Neuronal stem cell (in vitro differentiated cells): ENCODE measurements at regions not wholly inside any gene's neighbourhood (a gene's known extent, or its start where the extent isn't known, plus 50 kb on each side); places are given as distances from the start of the nearest gene placed in this dataset.

Source experiments
- DNase-seq: peaks from one replicate; pipeline ENCODE4 v3.0.0-alpha.2; 2013; ENCODE audit warnings: low spot score
- H2AFZ ChIP-seq: one replicate; pipeline ENCODE4 v1.6.1; 2013; ENCODE audit warnings: mild to moderate bottlenecking, low read length, inconsistent platforms
- H2AK5ac ChIP-seq: 2 replicates; pipeline ENCODE4 v1.6.1; 2013; ENCODE audit warnings: low read depth, mild to moderate bottlenecking, inconsistent platforms, low read length, moderate library complexity, mixed read lengths
- H2BK120ac ChIP-seq: 2 replicates; pipeline ENCODE4 v1.6.1; 2013; ENCODE audit warnings: low read depth, mild to moderate bottlenecking, inconsistent platforms, low read length, moderate library complexity, mixed read lengths
- H2BK12ac ChIP-seq: one replicate; pipeline ENCODE4 v1.6.1; 2013; ENCODE audit warnings: low read length, inconsistent platforms
- H2BK15ac ChIP-seq: 2 replicates; pipeline ENCODE4 v1.6.1; 2013; ENCODE audit warnings: mild to moderate bottlenecking, low read length, inconsistent platforms, mixed read lengths
- H2BK5ac ChIP-seq: one replicate; pipeline ENCODE4 v1.6.1; 2013; ENCODE audit warnings: inconsistent platforms, mild to moderate bottlenecking, low read length, moderate library complexity
- H3K14ac ChIP-seq: one replicate; pipeline ENCODE4 v1.6.1; 2013; ENCODE audit warnings: low read length, inconsistent platforms
- H3K18ac ChIP-seq: 2 replicates; pipeline ENCODE4 v1.6.1; 2013; ENCODE audit warnings: low read length, inconsistent platforms
- H3K23ac ChIP-seq: 2 replicates; pipeline ENCODE4 v1.6.1; 2013; ENCODE audit warnings: low read depth, mild to moderate bottlenecking, mixed read lengths, low read length, inconsistent platforms; ENCODE audit not compliant: poor library complexity
- H3K27ac ChIP-seq: replicated peaks from 3 replicates; pipeline ENCODE4 v1.5.1; 2013; ENCODE audit warnings: low read length, inconsistent platforms
- H3K27me3 ChIP-seq, 3 experiments: 2 replicates each; pipeline ENCODE4 v1.6.1; 2013; ENCODE audit warnings: low read length in 3 of 3, mild to moderate bottlenecking in 2 of 3, inconsistent platforms in 1 of 3, low read depth in 1 of 3, mixed read lengths in 1 of 3, moderate library complexity in 1 of 3; ENCODE audit not compliant: control insufficient read depth in 3 of 3, insufficient read depth in 3 of 3
- H3K36me3 ChIP-seq, 2 donors: replicated peaks in 1 of 2; 2 replicates each; pipeline ENCODE4 v1.6.1; 2013; ENCODE audit warnings: low read length in 2 of 2; ENCODE audit not compliant: control insufficient read depth in 2 of 2, insufficient read depth in 2 of 2
- H3K4ac ChIP-seq: 2 replicates; pipeline ENCODE4 v1.6.1; 2013; ENCODE audit warnings: inconsistent platforms, mild to moderate bottlenecking, low read length, moderate library complexity
- H3K4me1 ChIP-seq, 2 donors: 1 replicate in 1 of 2; 2 replicates in 1 of 2; pipeline ENCODE4 v1.6.1; 2013; ENCODE audit warnings: low read length in 2 of 2, low read depth in 1 of 2; ENCODE audit not compliant: control insufficient read depth in 2 of 2, insufficient read depth in 1 of 2
- H3K4me2 ChIP-seq: one replicate; pipeline ENCODE4 v1.6.1; 2013; ENCODE audit warnings: mild to moderate bottlenecking, low read length, inconsistent platforms; ENCODE audit not compliant: insufficient read depth, poor library complexity, severe bottlenecking
- H3K4me3 ChIP-seq, 2 donors: 2 replicates each; pipeline ENCODE4 v1.5.1; 2013; ENCODE audit warnings: low read length in 2 of 2, mild to moderate bottlenecking in 2 of 2, inconsistent platforms in 1 of 2, moderate library complexity in 1 of 2
- H3K79me1 ChIP-seq: one replicate; pipeline ENCODE4 v1.6.1; 2013; ENCODE audit warnings: low read depth, mild to moderate bottlenecking, inconsistent platforms, low read length, moderate library complexity
- H3K9ac ChIP-seq: one replicate; pipeline ENCODE4 v1.6.1; 2013; ENCODE audit warnings: mild to moderate bottlenecking, low read depth, low read length, inconsistent platforms; ENCODE audit not compliant: poor library complexity
- H3K9me3 ChIP-seq, 2 donors: replicated peaks in 1 of 2; 2 replicates each; pipeline versions ENCODE3 to v1.6.1; 2013; ENCODE audit warnings: low read length in 2 of 2, mild to moderate bottlenecking in 2 of 2, inconsistent platforms in 1 of 2, low read depth in 1 of 2, mixed read lengths in 1 of 2, moderate library complexity in 1 of 2; ENCODE audit not compliant: control insufficient read depth in 2 of 2, insufficient read depth in 1 of 2
- H4K8ac ChIP-seq: one replicate; pipeline ENCODE4 v1.6.1; 2013; ENCODE audit warnings: low read depth, mild to moderate bottlenecking, inconsistent platforms, low read length, moderate library complexity
- H4K91ac ChIP-seq: one replicate; pipeline ENCODE4 v1.6.1; 2013; ENCODE audit warnings: low read length, low read depth, mild to moderate bottlenecking, inconsistent platforms; ENCODE audit not compliant: poor library complexity
- WGBS, 2 donors: extraction: QIAGEN DNeasy Blood & Tissue Kit; methylation state at CpG; one replicate each; pipeline ENCODE4 v1.1.7; 2013; ENCODE audit warnings: missing lambda C conversion rate in 2 of 2, mixed read lengths in 1 of 2; ENCODE audit not compliant: insufficient read length in 2 of 2, insufficient replicate concordance in 1 of 2; ENCODE audit errors: extremely low coverage in 2 of 2; 5-methylcytosine and 5-hydroxymethylcytosine counted together

DNA sequence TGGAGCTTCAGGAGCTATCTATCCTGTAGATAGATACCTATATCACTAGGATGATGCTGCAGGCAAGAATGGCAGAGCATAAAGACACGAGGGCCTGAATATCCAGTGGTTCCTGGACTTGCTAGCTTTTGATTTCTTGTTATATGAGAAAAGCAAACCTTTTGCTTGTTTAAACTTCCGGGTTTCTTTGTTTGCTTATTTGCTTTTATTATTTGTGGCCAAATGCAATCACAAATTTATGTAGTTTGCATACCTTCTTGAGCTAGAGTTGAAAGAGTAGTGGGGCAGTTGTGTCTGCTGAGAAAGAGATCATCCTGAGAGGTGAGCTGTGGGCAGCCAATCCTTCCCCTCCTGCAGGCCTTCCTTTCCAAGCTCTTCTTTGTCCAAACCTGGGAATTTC lies 245.7 kb downstream of the AR start:
- H3K36me3 ChIP-seq = no peaks in the 10 kb centered on the region
- no peak overlapping the region for H3K27ac ChIP-seq
- H3K4ac ChIP-seq = no peak overlapping the region

More for the DNA sequence above, 245.7 kb downstream of the AR start:
- Histone ChIP-seq H3K14ac (no peak overlapping the region), H2BK12ac (no peak overlapping the region), H3K27me3 (no peaks in the 10 kb centered on the region), H3K23ac (no peak overlapping the region), H2BK120ac (no peak overlapping the region), H4K91ac (no peak overlapping the region), H2BK5ac (no peak overlapping the region), H4K8ac (no peak overlapping the region), H2AFZ (no peak overlapping the region), H2BK15ac (no peak overlapping the region), H3K18ac (no peak overlapping the region), H3K79me1 (no peaks in the 10 kb centered on the region), H3K4me3 (no peak overlapping the region), H2AK5ac (no peak overlapping the region), H3K9ac (no peak overlapping the region), H3K4me2 (no peak overlapping the region), H3K4me1 (no peaks in the 10 kb centered on the region), H3K9me3 (no peaks in the 10 kb centered on the region)
- no CpG with 5 or more reads among the region's 2 CpGs for WGBS, 2 donors
- no peak for DNase-seq
